Osteoblast (primary cell): ENCODE measurements at regions not wholly inside any gene's neighbourhood (a gene's known extent, or its start where the extent isn't known, plus 50 kb on each side); places are given as distances from the start of the nearest gene placed in this dataset.

Experiments used
- DNase-seq: peaks from one replicate; pipeline ENCODE4 v3.0.0; 2011; ENCODE audit warnings: low spot score, mixed read lengths; ENCODE audit not compliant: insufficient read length; ENCODE audit errors: missing footprints
- H2AFZ ChIP-seq: 2 replicates; pipeline ENCODE4 v1.6.0; 2011; ENCODE audit warnings: mild to moderate bottlenecking, low read length
- H3K27ac ChIP-seq: 2 replicates; pipeline ENCODE4 v1.5.1; 2011; ENCODE audit warnings: mild to moderate bottlenecking, low read depth, low read length, moderate library complexity
- H3K27me3 ChIP-seq: 2 replicates; pipeline ENCODE4 v1.6.0; 2012; ENCODE audit warnings: mild to moderate bottlenecking, control low read depth, inconsistent platforms, low read length, moderate library complexity; ENCODE audit not compliant: insufficient read depth
- H3K36me3 ChIP-seq: 2 replicates; pipeline ENCODE4 v1.5.1; 2011; ENCODE audit warnings: mild to moderate bottlenecking, low read length, control low read depth, moderate library complexity; ENCODE audit not compliant: insufficient read depth
- H3K4me1 ChIP-seq: 2 replicates; pipeline ENCODE4 v1.5.1; 2011; ENCODE audit warnings: mild to moderate bottlenecking, low read length, control low read depth, moderate library complexity; ENCODE audit not compliant: insufficient read depth
- H3K4me2 ChIP-seq: 2 replicates; pipeline ENCODE4 v1.6.0; 2011; ENCODE audit warnings: mild to moderate bottlenecking, low read length; ENCODE audit not compliant: insufficient read depth
- H3K4me3 ChIP-seq: fragments of 200-600 bp; sonication (generic); 3 replicates; pipeline ENCODE4 v1.5.1; 2012; ENCODE audit warnings: mild to moderate bottlenecking, low read length, inconsistent platforms; ENCODE audit not compliant: insufficient read depth
- H3K79me2 ChIP-seq: 2 replicates; pipeline ENCODE4 v1.6.0; 2012; ENCODE audit warnings: mild to moderate bottlenecking, low read length, control low read depth, inconsistent platforms; ENCODE audit not compliant: insufficient read depth
- H3K9me3 ChIP-seq: 2 replicates; pipeline ENCODE4 v1.5.1; 2011; ENCODE audit warnings: low read depth, low read length, control low read depth
- H4K20me1 ChIP-seq: 2 replicates; pipeline ENCODE4 v1.6.0; 2012; ENCODE audit warnings: mild to moderate bottlenecking, low read length, control low read depth; ENCODE audit not compliant: insufficient read depth
- CTCF ChIP-seq: IDR thresholded peaks from 2 replicates; pipeline ENCODE4 v1.5.1; 2011; ENCODE audit warnings: mild to moderate bottlenecking, low read depth, low read length, moderate library complexity; ENCODE audit errors: extremely low read depth

GRCh38 chr11:127552446-127552845 lies 551.9 kb upstream of the KIRREL3 start:
- H3K27me3 ChIP-seq: no peaks in the 10 kb centered on the region
- no peak overlapping the region for H3K27ac ChIP-seq
- H3K36me3 ChIP-seq: no peaks in the 10 kb centered on the region
- H3K4me1 ChIP-seq: no peaks in the 10 kb centered on the region
- no peaks in the 10 kb centered on the region for H3K79me2 ChIP-seq
- DNase-seq: no peak
- H4K20me1 ChIP-seq: no peaks in the 10 kb centered on the region
- H3K9me3 ChIP-seq: no peaks in the 10 kb centered on the region
- no peak overlapping the region for H2AFZ ChIP-seq
- TF ChIP-seq CTCF: no peak
- H3K4me3 ChIP-seq: no peak overlapping the region
- no peak overlapping the region for H3K4me2 ChIP-seq

GRCh38 chr11:127531167-127531566 lies 530.6 kb upstream of the KIRREL3 start:
- no peak for DNase-seq
- no peaks in the 10 kb centered on the region for H3K9me3 ChIP-seq
- H3K27me3 ChIP-seq: no peaks in the 10 kb centered on the region
- H3K36me3 ChIP-seq: no peaks in the 10 kb centered on the region
- no peak overlapping the region for H3K4me2 ChIP-seq
- H3K79me2 ChIP-seq: no peaks in the 10 kb centered on the region
- no peaks in the 10 kb centered on the region for H4K20me1 ChIP-seq
- H2AFZ ChIP-seq: no peak overlapping the region
- H3K4me1 ChIP-seq: no peaks in the 10 kb centered on the region
- H3K4me3 ChIP-seq: no peak overlapping the region
- TF ChIP-seq CTCF: no peak
- H3K27ac ChIP-seq: no peak overlapping the region

GRCh38 chr11:127528297-127528696 lies 527.7 kb upstream of the KIRREL3 start:
- Histone ChIP-seq H4K20me1 (no peaks in the 10 kb centered on the region), H3K79me2 (no peaks in the 10 kb centered on the region), H3K4me3 (no peak overlapping the region), H3K36me3 (no peaks in the 10 kb centered on the region), H3K27me3 (no peaks in the 10 kb centered on the region), H3K4me1 (no peaks in the 10 kb centered on the region), H3K4me2 (no peak overlapping the region), H3K9me3 (no peaks in the 10 kb centered on the region), H3K27ac (no peak overlapping the region), H2AFZ (no peak overlapping the region)
- DNase-seq: no peak
- no peak for TF ChIP-seq CTCF

- Histone ChIP-seq H3K4me2 (no peak overlapping the region), H3K4me1 (no peaks in the 10 kb centered on the region), H3K27me3 (no peaks in the 10 kb centered on the region), H2AFZ (no peak overlapping the region), H3K4me3 (no peak overlapping the region), H3K9me3 (no peaks in the 10 kb centered on the region), H3K27ac (no peak overlapping the region), H3K79me2 (no peaks in the 10 kb centered on the region), H4K20me1 (no peaks in the 10 kb centered on the region), H3K36me3 (no peaks in the 10 kb centered on the region)
- no peak for TF ChIP-seq CTCF
- no peak for DNase-seq
These were observed 524.0 kb upstream of the KIRREL3 start for GRCh38 chr11:127524618-127525017.
